GM10266 (cell line): ENCODE measurements at regions not wholly inside any gene's neighbourhood (a gene's known extent, or its start where the extent isn't known, plus 50 kb on each side); places are given as distances from the start of the nearest gene placed in this dataset.

ENCODE experiments used
- DNase-seq: peaks from one replicate; pipeline ENCODE4 v3.0.0; 2012; ENCODE audit errors: extremely low spot score
- TF ChIP-seq, protein P1 (sequence below): IDR thresholded peaks from 2 replicates; pipeline ENCODE4 v1.5.1; 2012; ENCODE audit warnings: mild to moderate bottlenecking, low read depth; ENCODE audit not compliant: control insufficient read depth, insufficient read depth; ENCODE audit errors: missing control alignments

DNA sequence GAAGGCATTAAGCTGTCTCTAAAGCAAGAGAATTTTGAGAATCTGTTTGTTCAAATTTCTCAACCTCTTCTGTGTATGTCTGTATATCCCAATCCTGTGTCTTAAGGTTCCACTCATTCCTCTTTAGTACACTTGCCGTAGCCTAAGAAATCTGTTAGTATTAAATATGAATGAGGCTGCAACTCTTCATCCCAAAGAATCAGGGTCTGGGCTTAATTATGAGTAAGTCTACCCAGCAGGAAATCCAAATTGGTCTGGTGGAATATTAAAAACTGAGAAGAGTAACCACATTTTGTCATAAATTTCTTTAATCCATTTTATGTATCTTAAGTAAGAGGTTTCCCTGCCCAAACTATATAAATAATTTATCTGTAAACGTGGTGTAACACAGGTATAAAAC, 1171.2 kb downstream of the CDH12 start:
- TF ChIP-seq, protein P1, sequence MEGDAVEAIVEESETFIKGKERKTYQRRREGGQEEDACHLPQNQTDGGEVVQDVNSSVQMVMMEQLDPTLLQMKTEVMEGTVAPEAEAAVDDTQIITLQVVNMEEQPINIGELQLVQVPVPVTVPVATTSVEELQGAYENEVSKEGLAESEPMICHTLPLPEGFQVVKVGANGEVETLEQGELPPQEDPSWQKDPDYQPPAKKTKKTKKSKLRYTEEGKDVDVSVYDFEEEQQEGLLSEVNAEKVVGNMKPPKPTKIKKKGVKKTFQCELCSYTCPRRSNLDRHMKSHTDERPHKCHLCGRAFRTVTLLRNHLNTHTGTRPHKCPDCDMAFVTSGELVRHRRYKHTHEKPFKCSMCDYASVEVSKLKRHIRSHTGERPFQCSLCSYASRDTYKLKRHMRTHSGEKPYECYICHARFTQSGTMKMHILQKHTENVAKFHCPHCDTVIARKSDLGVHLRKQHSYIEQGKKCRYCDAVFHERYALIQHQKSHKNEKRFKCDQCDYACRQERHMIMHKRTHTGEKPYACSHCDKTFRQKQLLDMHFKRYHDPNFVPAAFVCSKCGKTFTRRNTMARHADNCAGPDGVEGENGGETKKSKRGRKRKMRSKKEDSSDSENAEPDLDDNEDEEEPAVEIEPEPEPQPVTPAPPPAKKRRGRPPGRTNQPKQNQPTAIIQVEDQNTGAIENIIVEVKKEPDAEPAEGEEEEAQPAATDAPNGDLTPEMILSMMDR = no peak
- no peak for DNase-seq

DNA sequence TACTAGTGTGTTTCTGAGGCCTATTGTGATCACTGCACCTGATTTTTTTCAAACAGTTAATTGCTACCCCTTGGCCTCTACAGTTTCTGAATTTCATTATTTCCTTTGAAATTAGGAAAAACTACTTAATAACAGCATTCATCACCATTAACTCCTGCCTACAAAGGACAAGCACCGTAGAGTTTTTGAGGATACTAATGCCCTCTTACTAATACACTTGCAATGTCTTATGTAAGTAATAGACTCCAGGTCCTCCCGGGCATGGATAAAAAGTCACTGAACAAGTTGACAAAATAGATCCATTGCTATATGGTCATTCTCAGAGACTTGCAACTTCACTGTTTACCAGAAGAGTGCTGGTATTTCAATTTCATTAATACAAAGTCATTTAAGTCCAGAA, 1172.5 kb downstream of the CDH12 start:
- TF ChIP-seq, protein P1 = no peak
- no peak for DNase-seq

DNA sequence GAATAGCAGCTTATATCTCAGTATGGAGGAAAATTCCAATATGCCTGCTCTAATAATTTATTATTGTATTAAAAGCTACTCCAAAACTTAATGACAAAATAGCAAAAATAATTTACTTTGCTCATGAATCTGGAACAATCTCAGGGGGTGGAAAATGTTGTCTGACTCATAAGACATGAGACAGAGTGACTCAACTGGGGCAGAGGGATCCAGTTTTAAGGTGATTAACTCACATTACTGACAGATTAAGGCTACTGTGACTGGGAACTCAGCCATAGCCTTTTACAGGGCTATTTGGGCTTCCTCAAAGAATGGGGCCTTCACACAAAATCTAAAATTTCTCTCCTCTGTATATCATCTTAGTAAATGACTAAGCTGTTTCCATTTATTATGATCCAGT, 1172.9 kb downstream of the CDH12 start:
- TF ChIP-seq, protein P1 = no peak
- DNase-seq = no peak

DNA sequence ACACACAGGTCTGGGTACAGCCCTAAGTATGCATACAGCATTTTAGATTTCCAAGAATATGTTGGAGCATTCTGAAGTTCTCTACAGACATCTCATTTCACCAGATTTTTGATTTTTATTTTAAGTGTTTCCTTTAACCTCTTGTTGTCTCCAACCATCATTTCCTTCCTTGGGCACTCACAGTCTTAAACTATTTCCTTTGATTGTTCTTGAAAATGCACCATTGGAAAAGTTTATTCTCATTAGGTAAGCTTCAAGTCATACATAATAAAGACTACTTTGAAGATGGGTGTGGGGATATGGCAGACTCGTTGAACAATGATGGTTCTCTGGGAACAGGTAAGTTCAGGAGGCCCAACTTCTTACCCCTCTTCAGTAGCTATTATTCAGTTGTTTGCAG, 1174.6 kb downstream of the CDH12 start:
- no peak for DNase-seq
- TF ChIP-seq, protein P1 = no peak

DNA sequence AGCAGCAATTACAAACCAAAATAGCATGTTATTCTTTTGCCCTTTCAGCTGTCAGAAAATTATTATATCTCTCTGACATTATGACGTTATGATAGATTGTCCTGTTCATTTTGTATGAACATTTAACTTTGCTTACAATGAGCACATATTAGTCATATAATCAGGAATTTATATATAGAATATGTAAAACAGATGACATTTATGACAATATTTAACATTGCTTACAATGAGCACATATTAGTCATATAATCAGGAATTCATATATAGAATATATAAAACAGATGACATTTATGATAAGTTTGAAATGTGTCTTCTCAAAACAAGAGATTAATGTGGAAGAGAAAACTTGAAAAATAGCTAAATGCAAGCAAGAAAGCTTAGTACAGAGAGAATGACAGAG, 1180.2 kb downstream of the CDH12 start:
- TF ChIP-seq, protein P1 = no peak
- no peak for DNase-seq

DNA sequence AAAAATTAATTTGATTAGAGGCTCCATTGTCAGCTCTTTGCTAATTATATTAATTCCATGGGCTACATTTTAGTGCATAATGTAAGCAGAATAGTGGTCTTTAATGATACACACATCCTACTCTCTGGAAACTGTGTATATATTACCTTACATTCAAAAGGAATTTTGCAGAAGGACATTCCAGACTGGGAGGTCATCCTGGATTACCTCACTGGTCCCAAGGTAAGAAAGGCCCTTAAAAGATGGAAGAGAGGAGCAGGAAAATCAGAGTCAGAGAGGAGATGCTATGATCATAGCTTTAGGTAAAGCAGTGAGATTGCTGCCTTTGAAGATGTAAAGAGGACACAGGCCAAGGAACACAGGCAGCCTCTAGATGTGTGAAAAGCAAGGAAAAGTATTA, 1180.8 kb downstream of the CDH12 start:
- DNase-seq = no peak
- TF ChIP-seq, protein P1 = no peak

DNA sequence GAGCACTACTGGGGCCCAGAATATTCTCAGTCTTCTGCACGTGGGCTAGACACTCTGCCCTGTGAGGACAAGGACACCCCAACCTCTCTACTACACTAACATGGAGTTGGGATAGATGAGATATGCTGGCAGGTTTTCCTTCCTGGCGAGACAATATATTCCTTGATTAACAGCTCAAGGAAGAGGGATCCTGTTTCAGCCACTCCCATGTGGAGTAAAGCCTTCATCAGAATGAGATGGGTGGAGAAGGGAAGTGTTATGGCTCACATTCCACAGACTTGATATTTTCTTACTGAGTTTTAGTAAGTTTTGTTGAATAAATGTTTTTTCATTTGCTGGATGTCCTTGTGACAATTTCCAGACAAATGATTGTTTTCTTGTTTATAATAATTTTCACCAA, 1187.6 kb downstream of the CDH12 start:
- DNase-seq = no peak
- TF ChIP-seq, protein P1 = no peak
